ENCODE measurements at regions not wholly inside any gene's neighbourhood (a gene's known extent, or its start where the extent isn't known, plus 50 kb on each side); places are given as distances from the start of the nearest gene placed in this dataset.

GRCh38 chr20:22758815-22759214 is 174.4 kb upstream of the FOXA2 start:
- H3K9me3 Mint-ChIP-seq = peaks cover 3% of the 10 kb centered on the region
- intact Hi-C loops (cut with DNase I, micrococcal nuclease) = no loop called here
- H3K27ac Mint-ChIP-seq = no peak overlapping the region
- no peak overlapping the region for H3K27ac ChIP-seq (ENCODE audit: low read depth in 1 of 2, low read length in 2 of 2)
- DNase-seq (no peak), ATAC-seq (ENCODE audit: poor library complexity) (no peak)
- H3K9me3 ChIP-seq (ENCODE audit: control insufficient read depth in 1 of 2, insufficient read depth in 1 of 2, low read length in 2 of 2) = peaks cover 0 to 18% of the 10 kb centered on the region in 2 experiments
- H3K4me1 ChIP-seq (ENCODE audit: insufficient read depth, low read length) = no peaks in the 10 kb centered on the region
- ChIA-PET CTCF (no interaction called here), POLR2A (no interaction called here)
- H3K36me3 ChIP-seq (ENCODE audit: insufficient read depth, low read length) = no peaks in the 10 kb centered on the region
- no peaks in the 10 kb centered on the region for H3K27me3 ChIP-seq (ENCODE audit: control insufficient read depth in 1 of 2, insufficient read depth in 2 of 2, low read length in 2 of 2)
- H3K36me3 Mint-ChIP-seq (ENCODE audit: low read depth) = no peaks in the 10 kb centered on the region
- no peaks in the 10 kb centered on the region for H3K4me1 Mint-ChIP-seq (ENCODE audit: low read depth)
- H3K27me3 Mint-ChIP-seq = no peaks in the 10 kb centered on the region
- no peak overlapping the region for H3K4me3 ChIP-seq (ENCODE audit: low read length)
- no peak for TF ChIP-seq CTCF (IDR thresholded peaks at IDR 0.05)
- no peak overlapping the region for H3K4me3 Mint-ChIP-seq

- H3K4me3 Mint-ChIP-seq = no peak overlapping the region
- no peaks in the 10 kb centered on the region for H3K4me1 Mint-ChIP-seq (ENCODE audit: low read depth)
- ChIA-PET CTCF (no interaction called here), POLR2A (no interaction called here)
- DNase-seq = no peak
- H3K27me3 ChIP-seq (ENCODE audit: control insufficient read depth in 1 of 2, insufficient read depth in 2 of 2, low read length in 2 of 2) = no peaks in the 10 kb centered on the region
- H3K27ac ChIP-seq (ENCODE audit: low read depth in 1 of 2, low read length in 2 of 2) = no peak overlapping the region
- H3K4me1 ChIP-seq (ENCODE audit: insufficient read depth, low read length) = no peaks in the 10 kb centered on the region
- no peaks in the 10 kb centered on the region for H3K36me3 ChIP-seq (ENCODE audit: insufficient read depth, low read length)
- H3K27me3 Mint-ChIP-seq = no peaks in the 10 kb centered on the region
- ATAC-seq (ENCODE audit: poor library complexity) = no peak
- no peaks in the 10 kb centered on the region for H3K36me3 Mint-ChIP-seq (ENCODE audit: low read depth)
- intact Hi-C loops (cut with DNase I, micrococcal nuclease) = no loop called here
- no peak for TF ChIP-seq CTCF (IDR thresholded peaks at IDR 0.05)
- no peak overlapping the region for H3K4me3 ChIP-seq (ENCODE audit: low read length)
- H3K9me3 ChIP-seq (ENCODE audit: control insufficient read depth in 1 of 2, insufficient read depth in 1 of 2, low read length in 2 of 2) = peaks cover 0 to 29% of the 10 kb centered on the region in 2 experiments
- H3K9me3 Mint-ChIP-seq = peaks cover 3% of the 10 kb centered on the region
- no peak overlapping the region for H3K27ac Mint-ChIP-seq
Observed at GRCh38 chr20:22762576-22763256, 178.3 kb upstream of the FOXA2 start.

GRCh38 chr20:22763257-22763906 is 179.0 kb upstream of the FOXA2 start:
- H3K36me3 Mint-ChIP-seq (ENCODE audit: low read depth) = no peaks in the 10 kb centered on the region
- Histone ChIP-seq H3K4me1 (ENCODE audit: insufficient read depth, low read length) (no peaks in the 10 kb centered on the region), H3K4me3 (ENCODE audit: low read length) (no peak overlapping the region), H3K36me3 (ENCODE audit: insufficient read depth, low read length) (no peaks in the 10 kb centered on the region), H3K9me3 (ENCODE audit: control insufficient read depth in 1 of 2, insufficient read depth in 1 of 2, low read length in 2 of 2) (peaks cover 0 to 29% of the 10 kb centered on the region in 2 experiments), H3K27ac (ENCODE audit: low read depth in 1 of 2, low read length in 2 of 2) (no peak overlapping the region), H3K27me3 (ENCODE audit: control insufficient read depth in 1 of 2, insufficient read depth in 2 of 2, low read length in 2 of 2) (no peaks in the 10 kb centered on the region)
- TF ChIP-seq CTCF (IDR thresholded peaks at IDR 0.05) = no peak
- no peak overlapping the region for H3K4me3 Mint-ChIP-seq
- intact Hi-C loops (cut with DNase I, micrococcal nuclease) = no loop called here
- no peak overlapping the region for H3K27ac Mint-ChIP-seq
- ATAC-seq (ENCODE audit: poor library complexity) (no peak), DNase-seq (no peak)
- no peaks in the 10 kb centered on the region for H3K27me3 Mint-ChIP-seq
- ChIA-PET CTCF (no interaction called here), POLR2A (no interaction called here)
- H3K4me1 Mint-ChIP-seq (ENCODE audit: low read depth) = no peaks in the 10 kb centered on the region
- H3K9me3 Mint-ChIP-seq = peaks cover 3% of the 10 kb centered on the region

Data from CD4-positive, alpha-beta T cell (primary cell).